NT2/D1 (cell line): ENCODE measurements at regions not wholly inside any gene's neighbourhood (a gene's known extent, or its start where the extent isn't known, plus 50 kb on each side); places are given as distances from the start of the nearest gene placed in this dataset.

Source experiments
- DNase-seq: peaks from one replicate; pipeline ENCODE4 v3.0.0-alpha.2; 2011; ENCODE audit warnings: low read depth, low spot score
- H3K27me3 ChIP-seq: 2 replicates; pipeline ENCODE4 v1.6.0; 2011; ENCODE audit warnings: mild to moderate bottlenecking; ENCODE audit not compliant: insufficient read length, insufficient read depth
- H3K36me3 ChIP-seq: 2 replicates; pipeline ENCODE4 v1.6.1; 2011; ENCODE audit warnings: mild to moderate bottlenecking, low read length, mixed read lengths; ENCODE audit not compliant: insufficient read depth, insufficient read length
- H3K4me1 ChIP-seq: 2 replicates; pipeline ENCODE4 v1.5.1; 2011; ENCODE audit not compliant: insufficient read depth, insufficient read length
- H3K4me3 ChIP-seq: 2 replicates; pipeline ENCODE4 v1.5.1; 2011; ENCODE audit warnings: low read depth; ENCODE audit not compliant: insufficient read length
- H3K9ac ChIP-seq: 2 replicates; pipeline ENCODE4 v1.6.0; 2011; ENCODE audit warnings: low read depth; ENCODE audit not compliant: insufficient read length
- H3K9me3 ChIP-seq: 2 replicates; pipeline ENCODE4 v1.5.1; 2011; ENCODE audit warnings: mild to moderate bottlenecking, low read length; ENCODE audit not compliant: insufficient read depth
- SUZ12 ChIP-seq: IDR thresholded peaks from 2 replicates; pipeline ENCODE4 v1.6.1; 2011; ENCODE audit not compliant: insufficient read length, insufficient read depth; ENCODE audit errors: extremely low read depth
- YY1 ChIP-seq: IDR thresholded peaks from 2 replicates; pipeline ENCODE4 v1.6.1; 2011; ENCODE audit not compliant: insufficient read length, insufficient read depth
- ZNF274 ChIP-seq: IDR thresholded peaks from 2 replicates; pipeline ENCODE4 v1.6.1; 2011; ENCODE audit warnings: mild to moderate bottlenecking, low read depth, low read length

DNA sequence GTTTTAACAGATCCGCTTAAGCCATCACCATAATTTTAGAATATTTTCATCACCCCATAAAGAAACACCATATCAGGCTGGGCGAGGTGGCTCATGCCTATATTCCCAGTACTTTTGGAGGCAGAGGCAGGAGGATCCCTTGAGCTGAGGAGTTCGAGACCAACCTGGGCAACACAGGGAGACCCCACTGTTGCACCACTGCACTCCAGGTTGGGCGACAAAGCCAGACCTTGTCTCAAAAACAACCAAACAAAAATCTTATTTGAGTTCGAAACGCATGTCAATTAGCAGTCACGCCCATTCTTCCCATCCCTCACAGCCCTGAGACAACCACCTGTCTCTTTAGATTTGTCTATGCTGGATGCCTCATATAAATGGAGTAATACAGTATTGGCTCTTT, 119.9 kb downstream of the KLF13 start:
- no peaks in the 10 kb centered on the region for H3K9me3 ChIP-seq
- peaks cover 2% of the 10 kb centered on the region for H3K4me1 ChIP-seq
- TF ChIP-seq SUZ12 (no peak), YY1 (no peak), ZNF274 (no peak)
- H3K36me3 ChIP-seq: no peaks in the 10 kb centered on the region
- DNase-seq: no peak
- no peak overlapping the region for H3K4me3 ChIP-seq
- no peak overlapping the region for H3K9ac ChIP-seq
- no peaks in the 10 kb centered on the region for H3K27me3 ChIP-seq

- H3K4me3 ChIP-seq: no peak overlapping the region
- peaks cover 2% of the 10 kb centered on the region for H3K4me1 ChIP-seq
- H3K36me3 ChIP-seq: no peaks in the 10 kb centered on the region
- TF ChIP-seq SUZ12 (no peak), ZNF274 (no peak), YY1 (no peak)
- no peak overlapping the region for H3K9ac ChIP-seq
- H3K27me3 ChIP-seq: no peaks in the 10 kb centered on the region
- no peak for DNase-seq
- no peaks in the 10 kb centered on the region for H3K9me3 ChIP-seq
Observed at GRCh38 chr15:31447931-31448634, 121.4 kb downstream of the KLF13 start.

- H3K9me3 ChIP-seq: no peaks in the 10 kb centered on the region
- no peak overlapping the region for H3K9ac ChIP-seq
- DNase-seq: no peak
- no peak for TF ChIP-seq YY1
- TF ChIP-seq ZNF274: no peak
- no peak for TF ChIP-seq SUZ12
- H3K4me3 ChIP-seq: no peak overlapping the region
- H3K27me3 ChIP-seq: no peaks in the 10 kb centered on the region
- H3K4me1 ChIP-seq: peaks cover 2% of the 10 kb centered on the region
- H3K36me3 ChIP-seq: no peaks in the 10 kb centered on the region
Observed at GRCh38 chr15:31448635-31448979, 122.0 kb downstream of the KLF13 start.

DNA sequence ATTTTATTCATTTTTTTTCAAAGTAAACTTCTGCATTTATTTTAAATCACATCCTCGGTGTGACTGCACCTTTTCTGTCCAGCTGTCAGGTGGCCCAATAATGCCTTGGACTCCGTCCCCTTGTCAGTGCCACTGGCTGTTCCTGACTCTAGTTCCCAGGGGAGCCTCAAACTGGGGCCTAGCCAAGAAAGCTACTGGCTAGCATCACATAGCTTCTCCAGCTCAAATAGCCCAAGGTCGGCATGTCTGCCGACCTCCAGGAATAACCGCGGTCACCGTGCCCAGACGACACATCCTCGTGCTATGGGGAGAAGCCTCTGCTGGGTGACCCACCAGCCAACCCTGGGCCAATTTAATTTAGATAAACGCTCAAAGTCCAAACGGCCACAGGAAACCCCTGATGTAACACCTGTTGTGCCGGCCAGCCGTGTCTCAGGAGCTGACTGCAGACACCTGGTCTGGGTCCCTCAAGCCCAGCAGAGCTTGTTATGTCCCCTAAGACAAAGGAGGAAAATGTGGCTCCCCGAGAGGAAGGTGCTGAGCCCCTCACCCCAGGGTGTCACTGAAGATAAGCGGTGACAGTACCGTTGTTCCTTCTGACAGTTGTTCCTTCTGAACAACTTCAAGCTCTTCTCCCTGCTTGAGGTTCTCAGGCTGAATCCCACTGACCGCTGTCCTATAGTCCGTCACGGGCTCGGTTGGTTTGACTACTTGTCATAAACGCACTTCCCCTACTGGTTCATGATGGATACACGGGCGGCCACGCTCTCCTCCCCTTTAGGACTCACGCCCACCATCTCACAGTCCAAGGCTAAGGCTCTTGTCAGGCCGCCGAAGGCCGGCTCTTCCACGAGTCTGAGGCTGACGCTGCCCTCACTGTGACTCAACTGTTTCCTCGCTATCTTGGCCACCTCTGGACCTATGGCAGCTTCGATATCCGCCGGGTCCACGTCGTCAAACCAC, 126.2 kb downstream of the KLF13 start:
- Histone ChIP-seq H3K9ac (no peak overlapping the region), H3K36me3 (no peaks in the 10 kb centered on the region), H3K27me3 (no peaks in the 10 kb centered on the region), H3K9me3 (no peaks in the 10 kb centered on the region), H3K4me1 (no peaks in the 10 kb centered on the region), H3K4me3 (no peak overlapping the region)
- DNase-seq: no peak
- TF ChIP-seq SUZ12: no peak
- no peak for TF ChIP-seq ZNF274
- no peak for TF ChIP-seq YY1

GRCh38 chr15:31453558-31454318, 127.1 kb downstream of the KLF13 start:
- H3K9me3 ChIP-seq: no peaks in the 10 kb centered on the region
- H3K9ac ChIP-seq: no peak overlapping the region
- TF ChIP-seq SUZ12 (no peak), ZNF274 (no peak), YY1 (no peak)
- H3K4me3 ChIP-seq: no peak overlapping the region
- no peaks in the 10 kb centered on the region for H3K36me3 ChIP-seq
- no peak for DNase-seq
- H3K4me1 ChIP-seq: no peaks in the 10 kb centered on the region
- H3K27me3 ChIP-seq: no peaks in the 10 kb centered on the region

- Histone ChIP-seq H3K4me1 (no peaks in the 10 kb centered on the region), H3K9me3 (no peaks in the 10 kb centered on the region), H3K27me3 (no peaks in the 10 kb centered on the region), H3K9ac (no peak overlapping the region), H3K4me3 (no peak overlapping the region), H3K36me3 (no peaks in the 10 kb centered on the region)
- no peak for DNase-seq
- TF ChIP-seq ZNF274: no peak
- no peak for TF ChIP-seq YY1
Observed at GRCh38 chr15:31455499-31455898, 128.9 kb downstream of the KLF13 start.
